GM11168 (cell line): ENCODE measurements at regions not wholly inside any gene's neighbourhood (a gene's known extent, or its start where the extent isn't known, plus 50 kb on each side); places are given as distances from the start of the nearest gene placed in this dataset.

Source experiments
- in situ Hi-C: fragments of 300-500 bp; cut with MboI; formaldehyde crosslinking; loops from one replicate; pipeline ENCODE4 v1.12.0; 2022; ENCODE audit warnings: low sequenced_read_pairs; ENCODE audit not compliant: unreplicated experiment

DNA sequence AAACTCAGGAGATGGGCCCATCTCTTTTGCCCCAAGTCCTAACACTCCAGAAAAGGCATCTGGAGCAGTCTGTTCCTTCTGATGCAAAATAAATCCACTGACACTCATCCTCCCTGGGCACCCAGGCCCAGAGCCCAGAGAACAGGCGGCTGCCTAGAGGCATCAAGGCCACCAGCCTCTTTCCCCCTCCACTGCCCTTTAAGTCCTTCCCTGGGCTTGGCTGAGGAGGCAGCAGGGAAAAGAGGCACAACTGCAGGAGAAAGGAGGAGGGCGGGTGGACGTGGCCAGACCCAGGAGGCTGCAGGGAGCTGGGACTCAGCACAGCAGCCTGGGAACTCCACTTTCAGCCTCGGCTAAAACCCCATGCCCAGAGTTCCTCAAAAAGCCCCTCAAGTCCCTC is 99.7 kb upstream of the ID2 start:
- in situ Hi-C loops: no loop called here

DNA sequence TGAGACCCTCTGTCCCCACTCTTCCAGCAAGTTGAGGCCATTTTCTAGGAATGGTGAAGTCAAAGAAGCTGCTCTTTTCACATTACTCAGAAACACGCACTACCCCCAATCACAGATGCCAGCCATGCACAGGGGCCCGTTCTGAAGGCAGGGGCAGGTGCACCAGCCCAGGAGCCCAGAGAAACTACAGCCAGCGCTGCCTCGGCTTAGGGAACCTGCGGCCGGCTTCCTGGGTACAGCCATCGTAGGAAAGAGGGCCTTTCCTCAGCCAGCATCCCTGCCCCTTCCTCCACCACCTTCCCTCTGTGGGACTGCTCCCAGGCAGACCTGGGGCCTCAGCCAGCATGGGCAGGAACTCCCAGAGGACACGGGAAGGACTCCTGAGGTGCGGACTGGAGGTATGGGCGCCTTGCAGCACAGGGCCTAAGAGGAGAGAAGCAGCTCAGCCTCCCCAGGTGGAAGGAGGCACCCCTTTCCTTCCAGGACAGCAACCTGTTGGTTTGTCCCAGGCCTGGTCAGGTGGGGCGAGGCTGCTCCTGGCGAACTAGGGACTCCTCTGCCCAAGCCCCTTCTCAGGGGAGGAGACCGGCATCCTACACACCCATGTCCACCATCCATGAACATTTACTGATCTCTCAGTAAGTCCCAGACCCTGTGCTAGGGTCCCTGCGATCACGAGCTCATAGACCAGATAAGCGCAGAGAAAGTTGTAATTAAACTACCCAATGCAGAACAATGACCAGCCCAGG is 99.0 kb upstream of the ID2 start:
- in situ Hi-C loops: no loop called here

- in situ Hi-C loops: no loop called here
Observed at GRCh38 chr2:8583400-8584173, 98.3 kb upstream of the ID2 start.

DNA sequence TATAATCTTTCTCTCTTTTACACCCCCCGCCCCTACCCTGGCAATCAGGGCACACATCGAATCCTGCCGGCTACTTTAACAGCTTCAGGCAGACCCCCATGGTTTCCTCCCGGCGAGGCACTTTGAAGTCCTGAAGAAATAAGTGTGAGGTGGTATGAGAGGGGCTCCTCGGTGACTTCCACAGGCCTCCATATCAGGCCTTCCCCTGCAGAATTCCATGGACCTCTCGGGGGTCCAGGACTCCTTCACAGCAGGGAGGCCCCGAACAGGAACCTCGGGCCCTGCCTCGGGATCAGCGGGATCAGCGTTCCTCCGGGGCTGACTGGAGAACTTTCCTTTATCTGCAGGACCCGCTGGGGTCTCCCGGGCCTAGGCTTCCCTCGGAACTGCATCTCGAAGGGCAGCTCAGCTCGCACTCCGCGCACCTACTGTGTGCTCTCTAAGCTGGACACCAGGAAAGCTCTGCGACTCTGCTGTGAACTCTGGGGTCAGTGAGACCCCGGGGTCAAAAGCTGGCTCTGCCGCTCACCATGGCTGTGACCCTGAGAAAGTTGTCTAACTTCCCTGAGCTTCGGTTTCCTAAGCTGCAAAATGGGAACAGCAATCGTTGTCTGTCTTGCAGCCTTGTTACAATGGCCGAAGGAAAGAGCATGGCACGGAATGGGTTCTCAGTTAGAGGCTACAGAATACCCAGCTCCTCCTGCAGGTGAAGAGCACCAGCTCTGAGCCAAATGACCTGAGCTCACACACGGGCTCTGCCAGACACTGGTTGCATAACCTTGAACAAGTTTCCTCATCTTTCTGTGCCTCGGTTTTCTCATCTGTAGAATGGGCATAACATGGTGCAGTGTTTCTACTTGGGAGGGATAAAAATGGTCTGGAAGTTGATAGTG is 97.4 kb upstream of the ID2 start:
- in situ Hi-C loops: no loop called here

DNA sequence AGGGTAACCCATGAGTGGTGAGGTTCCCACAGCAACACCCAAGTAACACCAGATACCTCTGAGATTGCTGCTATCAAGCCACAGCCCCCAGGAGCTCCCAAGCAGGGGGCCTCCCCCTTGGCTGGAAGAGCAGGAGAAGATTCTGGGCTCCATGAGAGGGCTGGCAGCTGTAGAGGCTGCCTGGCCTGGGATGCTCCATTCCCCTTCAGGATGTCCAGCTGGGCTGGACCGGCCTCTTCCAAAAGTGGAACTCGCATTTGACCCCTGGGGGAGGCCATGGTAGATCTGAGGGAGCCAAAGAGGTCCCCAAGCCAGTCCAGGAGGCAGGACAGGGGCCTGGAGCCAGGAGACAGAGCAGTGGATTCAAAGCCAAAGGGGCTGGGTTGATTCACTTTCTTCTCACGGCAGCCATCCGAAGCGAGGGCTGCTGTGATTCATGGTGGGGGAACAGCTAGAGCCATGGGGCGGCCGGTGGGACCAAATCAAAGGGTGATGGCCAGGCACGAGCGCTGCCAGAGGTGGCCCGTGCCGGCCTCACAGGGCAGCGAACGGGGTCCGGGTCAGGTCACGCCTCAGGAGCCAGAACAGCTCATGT is 95.3 kb upstream of the ID2 start:
- in situ Hi-C loops: no loop called here

- in situ Hi-C loops: no loop called here
Observed at GRCh38 chr2:8587251-8587791, 94.5 kb upstream of the ID2 start.

GRCh38 chr2:8587920-8588830 is 93.7 kb upstream of the ID2 start:
- in situ Hi-C loops: no loop called here

- in situ Hi-C loops: no loop called here
Observed at GRCh38 chr2:8588831-8589191, 93.0 kb upstream of the ID2 start.

- in situ Hi-C loops: no loop called here
Observed at GRCh38 chr2:8589721-8590120, 92.1 kb upstream of the ID2 start.

GRCh38 chr2:8590938-8591337 is 90.9 kb upstream of the ID2 start:
- in situ Hi-C loops: no loop called here

DNA sequence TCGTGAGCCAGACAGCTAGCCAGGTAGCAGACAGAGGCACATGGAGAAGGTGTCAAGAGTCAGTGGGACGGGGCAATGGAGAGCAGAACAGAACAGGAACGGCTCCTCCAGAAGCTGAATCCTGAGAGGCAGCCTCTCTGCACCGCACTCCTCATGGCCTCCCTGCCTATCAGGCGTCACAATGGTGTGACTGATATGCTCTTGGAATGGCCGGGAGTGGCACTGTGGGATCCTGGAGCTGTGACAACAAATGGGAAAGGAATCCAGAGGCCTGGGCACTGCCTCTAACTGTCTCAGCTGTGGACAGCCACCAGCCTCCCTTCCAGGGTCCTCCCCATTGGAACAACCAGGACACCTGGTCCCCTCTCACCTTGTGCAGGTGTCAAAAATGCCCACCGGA is 89.1 kb upstream of the ID2 start:
- in situ Hi-C loops: no loop called here

DNA sequence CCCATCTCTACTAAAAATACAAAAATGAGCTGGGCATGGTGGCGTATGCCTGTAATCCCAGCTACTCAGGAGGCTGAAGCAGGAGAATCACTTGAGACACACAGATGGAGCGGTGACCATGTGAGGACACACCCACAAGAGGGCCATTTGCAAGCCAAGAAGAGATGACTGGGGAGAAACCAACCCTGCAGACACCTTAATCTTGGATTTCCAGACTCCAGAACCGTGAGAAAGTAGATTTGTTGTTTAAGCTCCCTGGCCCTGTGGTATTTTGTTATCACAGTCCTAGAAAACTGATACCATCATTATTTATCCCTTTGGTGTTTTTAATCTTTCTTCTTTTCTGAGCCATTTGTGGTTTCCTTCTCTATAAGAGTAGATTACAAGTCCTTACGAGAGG is 88.6 kb upstream of the ID2 start:
- in situ Hi-C loops: no loop called here

GRCh38 chr2:8594731-8595427 is 87.0 kb upstream of the ID2 start:
- in situ Hi-C loops: no loop called here

DNA sequence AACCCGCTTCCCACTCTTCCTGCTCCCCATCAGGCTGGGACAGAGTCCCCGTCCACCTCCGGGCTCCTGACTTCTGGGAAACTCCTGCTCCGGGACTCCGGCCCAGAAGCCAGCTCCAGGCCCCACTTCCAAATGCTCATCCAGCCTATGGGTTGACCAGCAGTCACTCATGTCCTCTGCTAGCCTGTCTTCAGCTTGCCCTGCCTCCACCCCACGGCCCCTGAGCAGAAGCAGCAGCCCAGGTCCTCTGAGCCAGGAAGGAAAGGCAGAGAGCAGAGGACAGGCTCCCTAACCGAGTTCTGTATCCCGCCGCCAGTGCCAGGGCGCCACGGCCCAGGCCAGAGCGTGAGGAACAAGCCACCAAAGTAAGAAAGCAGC is 86.4 kb upstream of the ID2 start:
- in situ Hi-C loops: no loop called here

DNA sequence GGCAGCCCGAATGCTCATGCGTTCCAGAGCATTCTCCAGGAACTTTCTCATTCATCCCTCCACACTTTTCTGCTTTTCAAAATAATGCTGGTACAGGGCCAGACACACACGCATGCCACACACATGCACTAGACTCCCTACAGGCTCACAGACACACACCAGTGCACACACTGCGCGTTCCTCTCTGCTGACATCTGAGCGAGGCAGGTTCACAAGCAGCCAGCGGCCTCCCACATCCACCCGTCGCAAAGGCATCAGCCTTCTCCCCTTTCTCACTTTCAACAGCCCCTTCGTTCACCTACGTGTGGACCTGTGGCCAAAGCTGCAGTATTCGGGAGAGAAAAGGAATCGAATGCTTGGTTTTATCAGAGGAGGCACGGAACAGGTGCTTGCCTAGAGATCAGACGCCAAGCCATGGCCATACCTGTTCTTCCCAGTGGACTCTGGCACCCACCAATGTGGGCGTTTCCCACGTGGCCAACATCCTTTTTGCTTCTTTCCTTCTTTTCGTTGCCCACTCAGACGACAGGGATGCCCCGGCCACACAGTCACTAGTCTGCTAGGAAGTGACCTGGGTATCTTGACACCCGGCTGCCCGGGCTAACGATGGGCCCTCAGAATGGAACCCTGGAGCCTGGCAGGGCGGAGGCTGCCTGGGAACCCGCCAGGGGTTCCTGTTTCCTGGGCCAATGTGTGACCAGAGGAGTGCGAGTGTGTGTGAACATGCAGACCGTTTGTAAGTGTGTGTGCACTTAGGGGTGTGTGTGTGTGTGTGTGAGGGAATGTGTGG is 85.8 kb upstream of the ID2 start:
- in situ Hi-C loops: no loop called here

- in situ Hi-C loops: no loop called here
Observed at GRCh38 chr2:8597094-8597493, 84.8 kb upstream of the ID2 start.

DNA sequence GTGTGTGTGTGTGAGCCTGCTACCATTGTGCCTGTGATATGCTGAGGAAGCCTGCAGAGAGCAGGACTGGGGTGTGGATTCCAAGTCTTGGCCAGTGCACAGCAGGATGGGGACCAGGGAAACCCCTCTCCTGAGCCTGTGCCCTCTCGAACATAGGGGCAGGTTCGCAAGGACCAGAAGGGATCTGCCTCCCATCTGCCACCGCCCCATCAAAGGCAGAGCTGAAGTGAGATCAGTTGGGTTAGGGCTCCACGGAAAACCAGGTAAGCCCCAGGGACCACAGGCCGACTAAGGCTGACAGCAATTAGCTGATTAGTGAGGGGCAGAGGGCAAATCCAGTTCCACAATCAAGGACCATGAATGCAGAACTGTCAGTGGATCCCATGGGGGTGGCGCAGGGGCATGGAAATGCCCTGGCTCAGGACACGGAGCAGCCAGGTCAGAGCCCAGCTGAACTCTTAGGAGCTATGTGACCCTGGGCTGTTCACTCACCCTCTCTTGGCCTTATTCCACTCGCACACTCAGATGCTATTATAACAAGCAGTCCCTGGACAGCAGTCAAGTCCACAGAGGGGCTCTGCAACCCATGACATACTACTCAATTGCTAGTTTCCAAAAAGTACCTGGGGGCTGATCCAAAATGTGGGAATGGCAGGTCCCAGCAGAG is 84.2 kb upstream of the ID2 start:
- in situ Hi-C loops: no loop called here
